KMS-11 (cell line): ENCODE measurements at regions not wholly inside any gene's neighbourhood (a gene's known extent, or its start where the extent isn't known, plus 50 kb on each side); places are given as distances from the start of the nearest gene placed in this dataset.
"Not testable (repeated sequence)": the region's sequence is repeated elsewhere in the genome, so short reads cannot be mapped to it uniquely, and the experiment has no call there.

Experiments used
- H2AFZ ChIP-seq: fragments of 200-600 bp; sonication (generic); 2 replicates; pipeline ENCODE4 v1.6.1; 2016; ENCODE audit warnings: antibody characterized with exemption, mixed run types, low read depth
- H3K27ac ChIP-seq: fragments of 200-600 bp; sonication (generic); 2 replicates; pipeline ENCODE4 v1.6.1; 2016; ENCODE audit warnings: mild to moderate bottlenecking, mixed run types
- H3K27me3 ChIP-seq: fragments of 200-600 bp; sonication (generic); 2 replicates; pipeline ENCODE4 v1.6.1; 2017; ENCODE audit warnings: mild to moderate bottlenecking, low read depth, mixed run types, moderate library complexity; ENCODE audit not compliant: insufficient read depth
- H3K36me3 ChIP-seq: fragments of 200-600 bp; sonication (generic); 2 replicates; pipeline ENCODE4 v1.6.1; 2017; ENCODE audit warnings: mild to moderate bottlenecking, mixed run types; ENCODE audit not compliant: insufficient read depth
- H3K4me1 ChIP-seq: fragments of 200-600 bp; sonication (generic); 2 replicates; pipeline ENCODE4 v1.6.1; 2016; ENCODE audit warnings: mild to moderate bottlenecking, low read depth, mixed run types; ENCODE audit not compliant: poor library complexity, severe bottlenecking
- H3K4me2 ChIP-seq: fragments of 200-600 bp; sonication (generic); 2 replicates; pipeline ENCODE4 v1.7.0; 2016; ENCODE audit warnings: mild to moderate bottlenecking, mixed run types
- H3K4me3 ChIP-seq: fragments of 200-600 bp; sonication (generic); IDR thresholded peaks from 2 replicates; pipeline ENCODE4 v1.6.1; 2017; ENCODE audit warnings: low read depth, low read length, mixed read lengths; ENCODE audit not compliant: insufficient read depth
- H3K79me2 ChIP-seq: fragments of 200-600 bp; sonication (generic); 2 replicates; pipeline ENCODE4 v1.6.1; 2016; ENCODE audit warnings: low read depth, mixed run types; ENCODE audit not compliant: insufficient read depth
- H3K9ac ChIP-seq: fragments of 200-600 bp; sonication (generic); 2 replicates; pipeline ENCODE4 v1.6.1; 2016; ENCODE audit warnings: mild to moderate bottlenecking, mixed run types
- H4K20me1 ChIP-seq: fragments of 200-600 bp; sonication (generic); 2 replicates; pipeline ENCODE4 v1.6.1; 2016; ENCODE audit warnings: mild to moderate bottlenecking, mixed run types; ENCODE audit not compliant: insufficient read depth
- TF ChIP-seq, protein P1 (sequence below): fragments of 200-600 bp; sonication (generic); conservative IDR thresholded peaks from 2 replicates; pipeline ENCODE4 v1.6.1; 2017; ENCODE audit warnings: low read depth, mild to moderate bottlenecking, antibody characterized with exemption, low read length, moderate library complexity, mixed read lengths

DNA sequence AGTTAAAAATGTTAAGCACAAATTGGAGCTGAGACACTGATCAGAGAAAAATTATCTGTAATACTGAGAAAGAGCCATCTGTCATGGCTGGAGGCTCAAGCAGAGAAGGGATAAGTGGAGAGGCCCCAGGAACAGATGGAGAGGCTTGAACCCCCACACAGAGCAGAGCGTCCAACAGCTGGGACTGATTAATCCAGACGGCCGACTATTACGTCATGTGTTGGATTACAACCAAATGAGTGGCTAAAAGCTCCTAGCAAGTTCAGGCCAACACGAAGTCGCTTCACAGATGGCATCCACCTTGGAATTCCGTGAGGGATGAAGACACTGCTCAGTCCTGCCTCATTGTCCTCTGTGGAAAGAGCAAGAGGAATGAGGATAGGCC is 57.7 kb upstream of the ATXN3L start:
- TF ChIP-seq, protein P1, sequence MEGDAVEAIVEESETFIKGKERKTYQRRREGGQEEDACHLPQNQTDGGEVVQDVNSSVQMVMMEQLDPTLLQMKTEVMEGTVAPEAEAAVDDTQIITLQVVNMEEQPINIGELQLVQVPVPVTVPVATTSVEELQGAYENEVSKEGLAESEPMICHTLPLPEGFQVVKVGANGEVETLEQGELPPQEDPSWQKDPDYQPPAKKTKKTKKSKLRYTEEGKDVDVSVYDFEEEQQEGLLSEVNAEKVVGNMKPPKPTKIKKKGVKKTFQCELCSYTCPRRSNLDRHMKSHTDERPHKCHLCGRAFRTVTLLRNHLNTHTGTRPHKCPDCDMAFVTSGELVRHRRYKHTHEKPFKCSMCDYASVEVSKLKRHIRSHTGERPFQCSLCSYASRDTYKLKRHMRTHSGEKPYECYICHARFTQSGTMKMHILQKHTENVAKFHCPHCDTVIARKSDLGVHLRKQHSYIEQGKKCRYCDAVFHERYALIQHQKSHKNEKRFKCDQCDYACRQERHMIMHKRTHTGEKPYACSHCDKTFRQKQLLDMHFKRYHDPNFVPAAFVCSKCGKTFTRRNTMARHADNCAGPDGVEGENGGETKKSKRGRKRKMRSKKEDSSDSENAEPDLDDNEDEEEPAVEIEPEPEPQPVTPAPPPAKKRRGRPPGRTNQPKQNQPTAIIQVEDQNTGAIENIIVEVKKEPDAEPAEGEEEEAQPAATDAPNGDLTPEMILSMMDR, result no peak
- no peak overlapping the region for H3K9ac ChIP-seq
- H3K4me2 ChIP-seq, result no peak overlapping the region
- no peaks in the 10 kb centered on the region for H3K79me2 ChIP-seq
- H3K27me3 ChIP-seq, result no peaks in the 10 kb centered on the region
- peaks cover 3% of the 10 kb centered on the region for H3K4me1 ChIP-seq
- H3K4me3 ChIP-seq, result no peak overlapping the region
- H3K27ac ChIP-seq, result no peak overlapping the region
- no peak overlapping the region for H2AFZ ChIP-seq
- no peaks in the 10 kb centered on the region for H3K36me3 ChIP-seq
- H4K20me1 ChIP-seq, result no peaks in the 10 kb centered on the region

DNA sequence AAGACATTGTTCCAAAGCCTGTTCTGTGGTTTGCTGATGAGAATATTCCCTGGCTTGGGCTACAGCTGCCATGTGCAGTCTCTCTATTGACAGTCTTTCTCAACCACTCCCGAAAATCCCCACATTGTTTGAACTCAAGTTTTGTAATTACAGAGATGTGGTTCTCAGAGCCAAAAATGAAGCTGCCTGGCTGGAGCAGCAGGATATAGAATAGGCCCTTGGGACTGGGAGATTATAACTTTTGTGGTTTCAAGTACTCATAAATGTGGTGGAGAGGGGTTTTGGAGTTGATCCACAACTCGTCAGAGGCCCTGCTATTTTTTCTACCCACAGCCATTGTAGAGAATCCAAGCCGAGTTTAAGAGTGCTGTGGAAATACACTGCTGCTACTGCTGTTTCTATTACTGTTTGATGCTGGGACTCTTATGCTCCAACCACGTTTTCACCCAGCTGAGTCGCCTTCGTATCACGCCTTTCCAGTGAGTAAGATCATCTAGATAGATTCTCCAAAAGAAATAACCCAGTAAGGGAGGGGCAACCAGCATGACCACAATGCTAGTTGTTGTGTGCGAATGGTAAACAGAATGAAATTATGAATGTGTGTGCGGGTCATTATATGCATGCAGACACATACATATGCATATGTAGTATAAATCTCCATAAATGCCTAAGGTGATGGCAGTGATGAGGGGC is 57.1 kb upstream of the ATXN3L start:
- Histone ChIP-seq H3K79me2 (no peaks in the 10 kb centered on the region), H4K20me1 (no peaks in the 10 kb centered on the region), H3K36me3 (no peaks in the 10 kb centered on the region), H3K27me3 (no peaks in the 10 kb centered on the region), H3K4me2 (no peak overlapping the region), H2AFZ (no peak overlapping the region), H3K9ac (no peak overlapping the region), H3K4me1 (peaks cover 3% of the 10 kb centered on the region), H3K27ac (no peak overlapping the region), H3K4me3 (no peak overlapping the region)
- TF ChIP-seq, protein P1, result no peak

DNA sequence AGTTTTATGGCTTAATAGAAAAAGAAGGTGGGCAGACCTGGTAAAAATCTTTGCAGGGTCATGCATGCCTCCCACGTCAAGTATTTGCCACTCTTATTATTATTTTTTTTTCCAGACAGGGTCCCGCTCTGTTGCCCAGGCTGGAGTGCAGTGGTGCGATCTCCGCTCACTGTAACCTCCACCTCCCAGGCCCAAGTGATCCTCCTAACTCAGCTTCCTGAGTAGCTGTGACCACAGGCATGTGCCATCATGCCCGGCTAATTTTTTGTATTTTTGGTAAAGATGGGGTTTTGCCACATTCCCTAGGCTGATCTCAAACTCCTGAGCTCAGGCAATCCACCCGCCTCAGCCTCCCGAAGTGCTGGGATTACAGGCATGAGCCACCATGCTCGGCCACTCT is 55.7 kb upstream of the ATXN3L start:
- not testable (repeated sequence) for H3K4me2 ChIP-seq, H3K4me1 ChIP-seq

DNA sequence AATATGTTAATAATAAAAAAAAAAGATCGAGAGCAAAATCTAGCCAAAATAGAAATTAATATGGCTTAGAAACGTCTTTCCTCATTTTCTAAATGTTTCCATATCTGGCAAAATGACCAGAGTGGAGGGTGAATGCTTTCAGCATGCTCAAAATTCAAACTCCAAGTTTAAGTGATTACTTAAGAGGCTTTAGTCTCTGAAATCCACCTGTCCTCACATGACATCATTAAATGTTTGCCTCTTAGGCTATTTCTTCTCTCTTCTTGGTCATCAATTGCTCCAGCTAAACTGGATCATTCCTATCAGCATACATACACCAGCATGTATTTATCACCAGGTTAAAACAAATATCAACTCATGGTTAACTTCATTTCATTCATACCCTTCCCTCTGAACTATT is 54.5 kb upstream of the ATXN3L start:
- Histone ChIP-seq H3K9ac (no peak overlapping the region), H3K79me2 (no peaks in the 10 kb centered on the region), H3K4me2 (no peak overlapping the region), H3K36me3 (no peaks in the 10 kb centered on the region), H2AFZ (no peak overlapping the region), H3K27ac (no peak overlapping the region), H4K20me1 (no peaks in the 10 kb centered on the region), H3K27me3 (no peaks in the 10 kb centered on the region), H3K4me1 (peaks cover 3% of the 10 kb centered on the region), H3K4me3 (no peak overlapping the region)
- TF ChIP-seq, protein P1, result no peak

More for the DNA sequence above, 55.7 kb upstream of the ATXN3L start:
- H3K79me2 ChIP-seq, H3K27me3 ChIP-seq, H2AFZ ChIP-seq, H3K36me3 ChIP-seq, H4K20me1 ChIP-seq, H3K9ac ChIP-seq, H3K27ac ChIP-seq, H3K4me3 ChIP-seq: not testable (repeated sequence)

DNA sequence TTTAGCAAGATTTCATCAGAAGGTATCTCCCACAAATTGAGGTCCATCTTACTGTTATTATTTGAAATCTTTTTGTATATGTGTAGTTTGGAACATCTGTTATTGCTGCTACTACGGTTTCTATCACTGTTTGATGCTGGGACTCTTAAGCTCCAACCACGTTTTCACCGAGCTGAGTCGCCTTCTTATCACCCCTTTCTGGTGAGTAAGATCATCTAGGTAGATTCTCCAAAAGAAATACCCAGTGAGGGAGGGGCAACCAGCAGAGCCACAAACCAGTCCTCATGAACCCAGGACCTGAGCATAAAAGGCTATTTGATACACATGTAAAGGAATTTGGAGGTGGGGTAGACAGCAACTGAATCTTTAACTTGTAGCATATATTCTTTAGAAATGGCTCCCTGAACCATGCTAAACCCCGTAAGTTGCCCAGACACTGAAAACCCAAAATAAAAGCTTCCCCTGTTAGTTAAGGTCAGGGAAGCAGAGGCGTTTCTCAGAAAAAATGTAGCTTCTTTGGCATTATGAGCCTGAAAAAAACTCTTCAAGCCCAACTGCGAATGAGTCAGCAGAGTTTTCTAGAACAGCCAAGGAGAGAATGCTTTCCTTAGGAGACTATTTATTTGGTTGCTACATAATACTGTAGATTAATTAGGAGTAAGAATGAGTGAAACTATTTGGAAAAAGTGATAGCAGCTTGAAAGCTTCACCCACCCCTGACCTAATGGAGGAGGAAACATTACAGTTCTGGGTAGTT is 53.8 kb upstream of the ATXN3L start:
- Histone ChIP-seq H3K79me2 (no peaks in the 10 kb centered on the region), H3K4me1 (peaks cover 3% of the 10 kb centered on the region), H3K4me2 (no peak overlapping the region), H3K36me3 (no peaks in the 10 kb centered on the region), H3K4me3 (no peak overlapping the region), H2AFZ (no peak overlapping the region), H4K20me1 (no peaks in the 10 kb centered on the region), H3K27me3 (no peaks in the 10 kb centered on the region), H3K9ac (no peak overlapping the region), H3K27ac (no peak overlapping the region)
- TF ChIP-seq, protein P1, result no peak
